Activated CD4-positive, alpha-beta T cell treated with anti-CD3 and anti-CD28 coated beads, Interleukin-2, Interleukin-6, amounts not matched to agents 100 ng/mL and 50 ng/mL, durations not matched to agents 16 hours and 8 hours (primary cell): ENCODE measurements at regions not wholly inside any gene's neighbourhood (a gene's known extent, or its start where the extent isn't known, plus 50 kb on each side); places are given as distances from the start of the nearest gene placed in this dataset.
"Not testable (repeated sequence)": the region's sequence is repeated elsewhere in the genome, so short reads cannot be mapped to it uniquely, and the experiment has no call there.

Experiments
- DNase-seq: peaks from one replicate; pipeline ENCODE4 v3.0.0-alpha.2; 2020

DNA sequence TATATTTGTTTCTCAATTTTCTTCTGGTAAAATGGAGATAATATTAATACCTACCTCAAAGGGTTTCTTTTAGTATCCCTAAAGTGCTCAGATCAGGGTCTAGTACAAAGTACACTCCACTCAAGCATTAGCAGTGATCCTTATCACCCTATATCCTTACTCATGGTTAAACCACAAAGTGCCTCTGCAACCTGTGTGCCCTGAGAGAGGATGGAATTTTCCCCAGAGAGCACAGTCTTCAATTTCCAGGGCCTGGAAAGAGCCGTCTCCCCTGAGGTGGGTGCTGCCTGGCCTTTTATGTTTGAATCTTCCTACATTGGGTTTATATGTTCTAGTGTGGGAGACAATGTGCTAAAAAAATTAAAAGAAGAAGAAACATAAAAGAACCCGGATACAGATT, 183.1 kb upstream of the FBXO33 start:
- no peak for DNase-seq

DNA sequence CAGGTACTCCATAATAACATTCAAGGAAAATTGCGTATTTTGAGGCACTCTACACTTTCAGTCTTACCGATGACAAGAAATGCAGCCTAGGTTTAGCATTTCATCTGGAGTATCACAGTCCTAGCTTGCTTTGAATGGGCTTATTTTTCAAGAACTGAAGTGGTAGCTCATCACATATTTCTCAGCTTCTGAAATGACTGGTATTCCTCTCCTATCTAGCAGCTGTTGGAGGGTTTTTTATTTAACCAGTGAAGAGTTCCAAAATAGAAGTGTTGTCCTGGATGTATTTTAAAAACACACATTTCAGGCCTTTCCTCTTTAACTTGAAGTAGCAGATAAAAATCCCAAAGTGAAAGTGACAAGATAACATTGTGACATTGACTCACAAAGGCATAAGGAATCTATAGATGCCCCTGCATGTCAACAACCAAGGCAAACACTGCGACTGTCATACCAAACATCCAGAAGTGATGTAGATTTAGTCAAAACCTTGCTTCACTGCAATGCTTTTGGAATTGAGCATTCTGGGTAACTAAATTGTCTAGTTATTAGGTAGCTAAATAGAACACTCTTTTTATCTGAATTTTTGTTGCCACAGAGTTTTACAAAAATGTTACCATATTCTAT, 182.2 kb upstream of the FBXO33 start:
- no peak for DNase-seq

DNA sequence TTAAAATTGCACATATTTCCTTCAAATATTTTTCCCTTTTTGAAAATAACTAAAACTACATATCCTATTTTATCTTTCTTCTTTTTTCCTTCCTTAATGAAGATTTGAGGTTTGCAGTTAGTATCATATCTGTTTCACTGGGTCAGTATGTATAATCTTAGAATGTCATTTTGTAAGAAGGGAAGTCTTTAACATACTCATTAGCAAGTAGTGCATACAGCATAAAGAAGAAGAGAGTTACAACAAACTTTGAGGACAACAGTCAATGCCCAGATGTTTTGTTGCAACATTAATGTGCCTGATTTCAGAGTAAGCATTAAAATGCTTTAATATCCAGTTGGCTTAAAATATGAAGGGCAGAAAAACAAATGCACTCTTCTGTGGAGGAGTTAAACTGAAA, 176.9 kb upstream of the FBXO33 start:
- DNase-seq, result no peak

DNA sequence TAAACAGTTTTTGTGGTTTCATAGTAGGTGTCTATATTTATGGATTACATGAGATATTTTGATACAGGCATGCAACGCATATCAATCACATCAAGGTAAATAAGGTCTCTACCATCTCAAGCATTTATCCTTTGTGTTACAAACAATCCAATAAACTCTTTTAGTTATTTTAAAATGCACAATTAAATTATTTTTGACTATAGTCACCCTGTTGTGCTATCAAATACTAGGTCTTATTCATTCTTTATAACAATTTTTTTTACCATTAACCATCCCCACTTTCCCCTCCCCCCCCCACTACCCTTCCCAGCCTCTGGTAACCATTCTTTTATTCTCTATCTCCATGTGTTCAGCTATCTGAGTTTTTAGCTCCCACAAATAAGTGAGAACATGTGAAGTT, 175.7 kb upstream of the FBXO33 start:
- DNase-seq, result no peak

DNA sequence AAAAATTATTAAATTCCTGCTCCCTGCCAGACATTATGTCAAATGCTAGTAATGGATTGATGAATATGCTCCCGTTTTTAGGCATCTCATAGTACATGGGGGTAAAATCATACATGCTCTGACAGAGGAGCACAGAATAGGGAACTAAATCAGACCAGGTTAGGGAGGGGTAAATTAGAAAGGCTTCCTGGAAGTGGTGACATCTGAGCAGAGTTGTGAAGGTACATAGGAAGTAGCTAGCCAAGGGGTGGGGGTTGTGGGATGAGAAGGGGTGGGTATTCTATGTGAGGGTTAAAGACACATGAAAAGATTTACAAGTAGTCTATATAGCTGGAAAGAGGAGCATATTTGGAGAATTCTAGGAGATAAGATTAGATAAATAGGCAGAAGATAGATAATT, 171.7 kb upstream of the FBXO33 start:
- no peak for DNase-seq

DNA sequence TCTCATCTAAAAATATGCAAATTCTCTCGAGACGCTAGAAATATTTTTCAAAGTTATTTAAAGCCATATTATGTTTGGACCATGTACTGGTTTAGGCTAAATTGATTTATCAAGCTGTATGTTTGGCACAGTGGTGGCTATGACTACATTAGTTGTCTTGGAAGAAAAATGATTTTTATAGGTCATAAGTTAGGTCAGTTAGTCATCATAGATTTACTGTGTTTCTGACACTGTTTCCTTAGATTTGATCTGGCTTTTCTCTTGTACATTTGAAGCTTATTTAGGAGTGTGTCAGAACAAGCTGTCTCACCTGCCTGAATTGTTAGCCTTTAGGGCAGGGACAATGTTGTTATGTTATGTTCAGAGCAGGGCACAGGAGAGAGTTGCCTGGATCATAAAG, 161.1 kb upstream of the FBXO33 start:
- DNase-seq, result no peak

DNA sequence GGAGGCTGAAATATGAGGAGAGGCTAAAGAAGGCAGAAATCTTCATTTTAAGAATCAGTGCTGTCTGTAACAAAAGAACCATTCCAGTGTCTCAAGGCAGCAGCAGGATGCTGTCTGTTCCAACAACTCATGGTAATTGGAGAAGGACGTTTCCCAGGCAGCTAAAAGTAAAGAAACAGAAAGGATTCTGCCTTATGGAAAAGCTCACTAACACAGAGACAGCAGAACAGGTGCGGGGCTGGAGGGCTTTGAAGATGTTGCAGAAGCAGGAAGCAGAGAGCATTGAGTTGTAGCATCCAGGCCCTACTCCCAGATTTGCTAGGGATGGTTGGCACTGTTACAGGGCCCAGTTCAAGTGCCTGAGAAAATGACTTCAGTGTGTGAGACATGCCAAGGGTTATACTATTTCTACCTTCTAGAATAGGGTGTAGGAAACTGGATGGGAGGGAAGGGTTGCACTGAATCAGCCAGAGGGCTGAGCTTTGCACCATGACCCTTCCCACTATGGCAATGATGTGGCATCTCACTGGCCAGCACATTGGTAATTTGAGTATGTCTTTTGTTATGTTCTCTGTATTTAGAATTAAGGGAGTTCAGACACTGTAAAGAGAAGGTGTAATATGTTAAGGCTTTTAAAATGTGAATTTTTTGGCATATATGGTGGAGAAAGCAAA, 160.0 kb upstream of the FBXO33 start:
- no peak for DNase-seq

DNA sequence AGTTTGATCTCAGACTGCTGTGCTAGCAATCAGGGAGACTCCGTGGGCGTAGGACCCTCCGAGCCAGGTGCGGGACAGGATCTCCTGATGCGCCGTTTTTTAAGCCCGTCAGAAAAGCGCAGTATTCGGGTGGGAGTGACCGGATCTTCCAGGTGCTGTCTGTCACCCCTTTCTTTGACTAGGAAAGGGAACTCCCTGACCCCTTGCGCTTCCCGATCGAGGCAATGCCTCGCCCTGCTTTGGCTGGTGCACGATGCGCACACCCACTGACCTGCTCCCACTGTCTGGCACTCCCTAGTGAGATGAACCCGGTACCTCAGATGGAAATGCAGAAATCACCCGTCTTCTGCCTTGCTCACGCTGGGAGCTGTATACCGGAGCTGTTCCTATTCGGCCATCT, 157.6 kb upstream of the FBXO33 start:
- not testable (repeated sequence) for DNase-seq

DNA sequence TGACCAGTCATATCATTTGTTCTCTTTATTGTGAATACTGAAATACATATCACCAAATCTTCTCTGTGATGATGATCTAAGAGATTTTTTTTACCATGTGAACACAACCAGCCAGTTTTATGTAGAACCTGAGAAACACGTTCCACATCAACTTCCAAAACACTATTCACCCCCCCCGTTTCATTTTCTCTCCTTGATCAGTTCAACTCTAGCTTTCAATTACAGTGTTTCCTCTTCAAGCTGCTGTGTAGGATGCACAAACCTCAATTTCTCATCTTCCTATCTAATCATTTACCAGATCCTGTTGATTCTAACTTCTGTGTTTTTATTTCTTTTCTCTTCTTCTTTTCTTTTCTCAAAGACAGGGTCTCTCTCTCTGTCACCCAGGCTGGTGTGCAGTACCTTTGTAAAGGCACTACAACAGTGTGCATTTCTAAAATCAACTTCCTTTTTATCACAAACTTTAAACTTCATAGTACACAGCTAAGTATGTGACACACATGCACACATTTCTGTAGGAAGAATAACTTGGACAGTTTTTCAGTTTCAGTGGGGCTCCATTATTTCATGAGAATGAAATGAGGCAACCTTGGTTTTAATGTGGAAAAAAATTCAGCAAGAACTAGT, 149.9 kb upstream of the FBXO33 start:
- no peak for DNase-seq

DNA sequence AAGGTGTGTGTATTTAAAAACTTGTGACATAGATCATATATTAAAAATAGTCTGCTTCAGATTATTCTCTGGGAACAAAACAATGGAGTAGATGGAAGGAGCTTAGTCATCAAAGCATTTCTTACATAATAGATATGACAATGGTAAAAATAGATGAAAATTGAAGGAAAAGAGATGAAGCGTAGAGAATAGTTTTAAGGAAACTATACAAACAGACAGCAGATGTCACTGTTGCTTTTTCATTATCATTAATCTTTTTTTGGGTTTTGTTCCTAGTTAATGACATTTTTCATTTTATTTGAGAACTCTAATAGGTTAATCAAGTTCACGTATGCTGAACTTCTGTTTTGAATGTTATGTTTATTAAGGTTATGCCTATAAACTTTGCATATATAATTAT, 149.2 kb upstream of the FBXO33 start:
- DNase-seq, result no peak

DNA sequence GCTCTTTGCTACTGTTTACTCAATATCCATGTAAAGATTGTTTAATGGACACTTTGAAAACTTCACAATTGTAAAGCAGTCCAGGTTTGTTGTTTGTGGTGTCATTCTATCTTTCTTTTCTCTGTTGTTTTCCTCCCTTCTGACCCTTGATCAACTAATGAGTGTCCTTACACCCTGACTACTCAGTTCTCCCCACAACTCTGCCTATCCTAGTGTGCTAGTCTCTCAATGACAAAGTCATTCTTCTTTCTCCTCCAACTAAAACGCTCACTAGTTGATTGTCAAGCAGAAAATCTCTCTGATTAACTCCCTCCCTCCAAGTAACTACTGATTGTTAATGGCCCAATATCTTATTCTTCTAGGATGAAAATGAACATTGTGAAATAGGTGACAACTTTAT, 148.5 kb upstream of the FBXO33 start:
- DNase-seq, result no peak

DNA sequence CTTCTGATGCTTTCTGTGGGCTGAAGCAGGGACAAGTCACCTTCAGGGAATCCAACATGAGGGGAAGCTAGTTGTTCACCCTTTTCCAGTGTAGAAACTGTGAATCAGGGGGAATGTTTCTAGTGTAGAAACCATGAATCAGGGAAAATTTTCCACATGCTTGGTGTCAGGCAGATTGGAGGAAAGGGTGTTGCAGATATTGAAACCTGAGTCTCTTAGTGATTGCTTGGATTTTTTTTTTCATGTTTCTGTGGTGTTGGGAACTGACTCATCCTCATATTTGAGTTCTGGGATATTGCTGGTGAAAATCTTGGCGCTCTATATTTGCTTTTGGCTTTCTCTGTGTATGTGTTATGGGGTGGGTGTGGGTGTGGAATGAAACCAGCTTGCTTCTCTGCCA, 144.5 kb upstream of the FBXO33 start:
- no peak for DNase-seq

DNA sequence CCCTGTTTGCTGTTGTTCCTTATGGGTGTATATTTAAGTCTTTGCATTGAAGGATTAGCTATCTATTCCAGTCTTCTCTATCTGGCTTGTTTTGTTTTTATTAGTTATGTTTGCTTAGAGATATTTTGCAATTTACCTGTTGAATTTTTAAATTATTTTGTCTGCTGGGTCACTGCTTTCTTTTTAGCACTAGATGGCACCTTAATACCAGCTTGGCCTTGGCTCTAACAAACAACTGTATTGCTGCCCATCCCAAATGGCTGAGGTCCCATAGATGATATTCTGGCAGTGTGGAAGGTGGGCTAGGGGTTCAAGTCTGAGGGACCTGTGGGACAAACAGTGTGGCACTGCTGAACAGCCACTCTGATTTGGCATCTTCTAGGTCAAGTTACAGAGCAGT, 144.0 kb upstream of the FBXO33 start:
- no peak for DNase-seq

DNA sequence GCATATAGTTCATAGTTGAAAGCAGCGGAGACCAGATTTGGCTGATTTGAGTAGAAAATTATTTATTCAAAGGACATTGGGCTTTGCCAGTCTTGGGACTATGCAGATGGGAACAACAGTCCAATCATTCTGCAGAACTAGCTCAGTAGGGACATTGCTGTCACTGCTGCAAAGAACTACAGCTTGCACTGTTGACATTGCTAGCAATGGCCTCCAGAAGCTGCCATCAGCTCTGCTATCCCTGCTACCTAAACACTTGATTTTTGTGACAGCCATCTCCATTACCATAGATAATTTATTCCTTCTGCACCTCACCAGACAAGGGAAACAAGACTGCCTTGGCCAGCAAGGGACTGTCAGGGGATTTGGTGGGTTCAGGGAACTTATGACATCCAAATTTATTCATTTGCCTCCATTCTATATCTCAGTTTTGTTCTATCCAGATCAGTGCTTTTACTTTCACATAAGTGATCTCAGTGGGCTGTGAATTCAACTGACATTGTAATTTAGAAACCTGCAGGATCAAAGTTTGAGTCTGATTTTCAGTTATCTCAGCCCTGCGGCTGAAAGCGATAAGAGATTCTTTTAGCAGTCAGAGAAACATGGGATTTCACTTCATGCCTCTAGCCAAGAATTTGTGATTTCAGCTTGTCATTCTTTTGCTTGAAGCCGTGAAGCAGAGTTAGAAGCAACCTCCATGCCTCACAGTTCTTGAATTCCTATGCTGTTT, 136.7 kb upstream of the FBXO33 start:
- DNase-seq, result peak; percentile 5

DNA sequence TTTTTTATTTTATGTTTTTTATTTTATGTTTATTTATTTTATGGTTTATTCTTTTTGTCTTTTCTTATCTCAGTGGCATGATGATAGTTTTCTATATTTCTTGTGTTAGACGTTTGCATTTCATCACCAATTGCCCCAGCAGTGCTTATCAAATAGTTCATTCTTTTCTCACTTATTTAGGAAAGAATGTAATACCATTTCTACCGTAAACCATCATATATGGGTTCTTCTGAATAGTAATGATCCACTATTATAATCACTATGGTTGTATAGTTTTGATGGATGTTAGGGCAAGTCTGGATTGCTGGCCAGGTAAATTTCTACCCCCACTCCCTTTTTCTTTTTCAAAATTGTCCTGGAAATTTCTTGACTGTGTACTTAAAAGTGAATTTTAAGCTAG, 134.6 kb upstream of the FBXO33 start:
- no peak for DNase-seq

DNA sequence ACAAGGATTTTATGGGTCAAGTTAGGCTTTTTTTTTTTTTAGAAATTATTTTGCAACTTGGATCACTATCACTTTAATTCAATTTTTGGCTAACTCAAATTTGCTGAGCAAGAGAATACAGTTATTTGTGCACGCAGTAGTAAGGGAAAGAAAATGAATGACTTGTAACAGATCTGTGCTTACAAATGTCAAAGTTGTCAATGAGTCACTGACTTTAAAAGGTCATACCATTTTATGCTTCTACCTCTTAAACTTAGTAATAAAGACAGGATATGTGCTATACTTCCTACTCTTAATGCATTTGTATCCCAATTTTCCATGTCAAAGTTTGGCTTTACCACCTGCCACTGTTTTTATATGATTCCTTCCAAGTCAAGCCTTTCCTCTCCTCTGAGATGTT, 131.1 kb upstream of the FBXO33 start:
- DNase-seq, result no peak

DNA sequence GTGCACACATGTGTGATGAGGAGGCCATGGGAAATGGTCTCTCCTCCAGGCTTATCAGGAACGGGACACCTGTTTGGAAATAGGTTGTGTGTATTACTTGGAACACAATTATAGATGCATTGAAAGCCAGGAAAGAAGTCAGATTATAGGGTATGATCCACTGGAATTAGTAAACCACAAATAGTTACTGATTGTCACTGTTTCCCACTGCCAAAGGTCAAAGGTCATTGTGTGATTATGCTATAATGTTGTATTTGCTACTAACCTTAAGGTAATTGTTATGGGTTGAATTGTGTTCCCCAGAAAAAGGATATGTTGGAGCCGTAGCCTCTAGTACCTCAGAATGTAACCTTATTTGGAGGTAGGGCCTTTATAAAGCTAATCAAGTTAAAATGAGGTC, 129.9 kb upstream of the FBXO33 start:
- DNase-seq, result no peak

DNA sequence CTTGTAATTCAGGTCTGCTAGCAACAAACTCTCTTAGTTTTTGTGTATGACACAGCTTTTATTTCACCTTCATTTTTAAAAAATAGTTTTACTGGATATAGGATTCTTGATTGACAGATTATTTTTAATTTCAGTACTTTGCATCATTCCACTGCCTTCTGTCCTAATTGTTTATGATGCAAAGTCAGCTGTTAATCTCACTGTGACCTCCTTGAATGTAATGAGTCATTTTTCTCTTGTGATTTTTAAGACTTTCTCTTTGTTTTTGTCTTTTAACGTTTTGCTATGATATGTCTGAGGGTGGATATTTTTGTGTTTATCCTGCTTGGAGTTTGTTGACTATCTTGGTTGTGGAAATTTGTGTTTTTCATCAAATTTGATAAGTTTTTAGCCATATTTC, 126.3 kb upstream of the FBXO33 start:
- no peak for DNase-seq

DNA sequence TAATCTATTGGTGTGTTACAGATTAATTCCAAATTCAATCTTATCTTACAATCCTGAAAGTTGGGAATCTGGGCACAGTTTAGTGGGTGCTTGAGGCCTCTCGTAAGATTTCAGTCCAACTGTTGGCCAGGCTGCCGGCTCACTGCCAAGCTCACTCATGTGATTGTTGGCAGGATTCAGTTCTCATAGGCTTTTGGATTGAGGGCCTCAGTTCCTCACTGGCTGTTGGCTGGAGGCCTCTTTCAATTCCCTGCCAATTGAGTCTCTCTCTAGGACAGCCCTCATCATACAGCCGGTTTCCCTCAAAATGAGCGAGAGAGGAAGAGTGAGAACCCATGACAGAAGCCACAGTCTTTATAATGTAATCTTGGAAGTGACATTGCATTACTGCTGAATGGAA, 123.5 kb upstream of the FBXO33 start:
- DNase-seq, result no peak

DNA sequence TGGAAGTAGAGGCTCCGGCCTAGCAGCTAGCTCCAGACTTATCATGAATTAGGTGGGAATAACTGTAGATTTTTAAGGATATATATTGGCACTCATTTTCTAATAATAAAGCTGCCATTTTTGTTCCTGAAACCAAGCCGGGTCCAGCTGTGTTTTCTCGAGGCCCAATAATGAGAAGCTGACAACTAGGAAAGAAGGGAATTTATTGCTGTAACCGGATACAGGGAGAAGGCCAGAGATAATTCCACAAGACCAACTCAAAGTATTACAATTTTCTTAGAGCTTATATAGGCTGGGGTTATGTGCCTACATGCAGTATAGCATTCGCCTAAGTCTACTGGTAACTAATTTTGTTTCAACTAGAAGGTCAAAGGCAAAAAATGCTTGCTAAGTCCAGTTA, 122.3 kb upstream of the FBXO33 start:
- DNase-seq, result no peak

DNA sequence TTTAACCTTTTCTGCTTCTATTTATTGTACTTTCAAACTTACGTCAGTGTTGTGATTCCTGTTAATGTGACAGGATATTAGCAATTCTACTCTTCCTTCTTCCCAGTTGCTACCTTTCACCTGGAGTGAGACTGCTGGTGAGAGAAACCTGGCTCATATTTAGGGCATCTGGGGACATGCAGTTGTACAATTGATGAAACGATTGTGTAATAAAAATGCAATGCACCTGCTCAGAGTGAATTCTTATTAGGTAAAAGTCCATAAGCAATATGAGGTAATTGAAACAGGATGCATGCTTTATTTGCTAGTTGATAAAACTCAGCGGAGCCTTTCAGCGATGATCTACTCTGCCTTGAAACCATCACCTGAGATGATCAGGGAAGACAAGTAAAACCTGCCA, 116.1 kb upstream of the FBXO33 start:
- DNase-seq, result no peak

DNA sequence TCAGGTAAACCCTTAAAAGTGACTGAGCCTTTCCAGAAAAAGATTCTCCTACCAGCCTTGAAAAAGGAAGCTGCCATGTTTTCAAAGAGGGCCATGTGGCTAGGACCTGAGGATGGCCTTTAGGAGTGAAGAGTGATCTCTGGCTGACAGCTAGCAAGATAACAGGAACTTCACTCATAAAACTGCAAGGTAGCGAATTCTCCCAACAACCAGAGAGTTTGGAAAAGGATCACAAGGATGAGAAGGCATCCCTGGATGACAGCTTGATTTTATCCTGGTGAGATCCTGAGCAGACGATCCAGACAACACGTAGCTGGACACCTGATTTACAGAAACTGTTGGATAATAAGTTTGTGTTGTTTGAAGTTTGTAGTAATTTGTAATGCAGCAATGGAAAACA, 115.6 kb upstream of the FBXO33 start:
- DNase-seq, result no peak

DNA sequence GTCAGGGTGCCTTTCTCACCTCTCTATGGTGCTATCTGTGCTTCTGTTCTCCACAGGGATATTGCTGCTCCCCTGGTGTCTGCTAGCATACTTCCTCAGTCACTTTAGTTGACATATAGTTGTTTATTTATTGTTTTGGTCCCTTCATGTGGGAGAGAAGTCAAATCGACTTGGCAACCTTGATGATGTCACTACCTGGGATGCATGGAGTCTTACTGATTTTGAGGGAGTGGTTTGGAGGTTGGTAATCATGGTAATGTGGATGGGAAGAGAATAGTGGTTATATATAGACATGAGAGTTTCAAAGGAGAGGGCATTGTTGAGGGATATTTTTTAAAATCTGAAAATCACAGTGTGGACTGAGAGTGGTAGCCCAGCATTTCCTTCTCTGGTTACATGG, 73.6 kb upstream of the FBXO33 start:
- no peak for DNase-seq

DNA sequence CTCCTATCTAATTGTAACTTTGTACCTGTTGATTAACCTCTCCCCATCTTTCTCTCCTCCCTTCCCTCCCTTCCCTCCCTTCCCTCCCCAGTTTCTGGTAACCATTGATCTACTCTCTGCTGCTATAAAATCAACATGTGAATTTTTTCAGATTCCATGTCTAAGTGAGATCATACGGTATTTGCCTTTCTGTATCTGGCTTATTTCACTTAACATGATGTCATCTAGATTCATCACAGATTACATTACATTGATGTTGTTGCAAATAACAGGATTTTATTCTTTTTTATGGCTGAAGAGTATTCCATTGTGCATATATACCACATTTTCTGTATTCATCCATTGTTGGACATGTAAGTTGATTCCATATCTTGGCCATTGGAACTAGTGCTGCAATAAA, 68.0 kb upstream of the FBXO33 start:
- DNase-seq, result no peak
